IMR-90 (cell line): ENCODE measurements at regions not wholly inside any gene's neighbourhood (a gene's known extent, or its start where the extent isn't known, plus 50 kb on each side); places are given as distances from the start of the nearest gene placed in this dataset.

Experiments
- ATAC-seq: fragments of 200-7000 bp; cut with Tn5 transposase; 2 replicates; pipeline ENCODE4 v1.9.1; 2020; ENCODE audit warnings: low read depth, mild to moderate bottlenecking, moderate library complexity
- BruUV-seq: library from RNA; stranded (reverse); fragments of 400-500 nt; replicated peaks from 2 replicates; lab custom pipeline; 2021; lab: Mats Ljungman, UMichigan
- CTCF ChIA-PET: fragments of 300-600 bp; formaldehyde crosslinking; extraction: SDS; loops from one replicate; lab custom pipeline; 2021; ENCODE audit warnings: antibody characterized with exemption; lab: Yijun Ruan, JAX
- POLR2A ChIA-PET: fragments of 300-600 bp; sonication (Branson Sonifier 250); formaldehyde crosslinking; loops from one replicate; lab custom pipeline; 2022; ENCODE audit warnings: antibody characterized with exemption; ENCODE audit not compliant: unreplicated experiment; lab: Charles Lee
- DNase-seq: peaks from one replicate; pipeline ENCODE4 v3.0.0; 2013
- H2AFZ ChIP-seq: replicated peaks from 2 replicates; pipeline ENCODE3; 2013; ENCODE audit warnings: low read length, mild to moderate bottlenecking; ENCODE audit not compliant: poor library complexity
- H2AK5ac ChIP-seq: 2 replicates; pipeline ENCODE4 v1.6.1; 2013; ENCODE audit warnings: low read depth, low read length, inconsistent platforms
- H2AK9ac ChIP-seq: replicated peaks from 2 replicates; pipeline ENCODE3; 2013; ENCODE audit warnings: mild to moderate bottlenecking, low read depth, low read length, moderate library complexity; ENCODE audit not compliant: poor library complexity
- H2BK120ac ChIP-seq: 2 replicates; pipeline ENCODE4 v1.6.1; 2013; ENCODE audit warnings: low read depth, low read length, inconsistent platforms
- H2BK15ac ChIP-seq: 3 replicates; pipeline ENCODE4 v1.6.1; 2013; ENCODE audit warnings: low read depth, low read length, inconsistent platforms
- H2BK20ac ChIP-seq: 2 replicates; pipeline ENCODE4 v1.6.1; 2013; ENCODE audit warnings: low read depth, mild to moderate bottlenecking, inconsistent platforms, low read length, moderate library complexity
- H2BK5ac ChIP-seq: 2 replicates; pipeline ENCODE4 v1.6.1; 2013; ENCODE audit warnings: mild to moderate bottlenecking, low read depth, low read length, inconsistent platforms; ENCODE audit not compliant: poor library complexity, severe bottlenecking
- H3K14ac ChIP-seq: replicated peaks from 2 replicates; pipeline ENCODE4 v1.6.1; 2013; ENCODE audit warnings: low read depth, low read length, inconsistent platforms
- H3K18ac ChIP-seq: 2 replicates; pipeline ENCODE4 v1.6.1; 2013; ENCODE audit warnings: low read depth, low read length, control low read depth
- H3K23ac ChIP-seq: 2 replicates; pipeline ENCODE4 v1.6.1; 2013; ENCODE audit warnings: low read depth, low read length, inconsistent platforms
- H3K27ac ChIP-seq: 2 replicates; pipeline ENCODE4 v1.5.1; 2013; ENCODE audit warnings: mild to moderate bottlenecking, control low read depth, low read length; ENCODE audit not compliant: insufficient read depth
- H3K27me3 ChIP-seq: 2 replicates; pipeline ENCODE4 v1.6.1; 2013; ENCODE audit warnings: low read length; ENCODE audit not compliant: control insufficient read depth, insufficient read depth
- H3K36me3 ChIP-seq: 2 replicates; pipeline ENCODE4 v1.6.1; 2013; ENCODE audit warnings: low read length, mixed read lengths; ENCODE audit not compliant: control insufficient read depth, insufficient read depth
- H3K4ac ChIP-seq: 2 replicates; pipeline ENCODE4 v1.6.1; 2013; ENCODE audit warnings: low read depth, low read length, inconsistent platforms
- H3K4me1 ChIP-seq: 2 replicates; pipeline ENCODE4 v1.6.1; 2013; ENCODE audit warnings: low read length, mixed read lengths; ENCODE audit not compliant: control insufficient read depth, insufficient read depth
- H3K4me2 ChIP-seq: 2 replicates; pipeline ENCODE4 v1.6.1; 2013; ENCODE audit warnings: low read depth, mild to moderate bottlenecking, control low read depth, low read length, moderate library complexity
- H3K4me3 ChIP-seq: 2 replicates; pipeline ENCODE4 v1.5.1; 2013; ENCODE audit warnings: low read depth, mild to moderate bottlenecking, control low read depth, low read length, moderate library complexity; ENCODE audit not compliant: insufficient read depth
- H3K56ac ChIP-seq: 2 replicates; pipeline ENCODE4 v1.6.1; 2013; ENCODE audit warnings: low read length, inconsistent platforms; ENCODE audit not compliant: insufficient read depth; ENCODE audit errors: extremely low read depth
- H3K79me1 ChIP-seq, 2 experiments: 2 replicates each; pipeline ENCODE4 v1.6.1; 2013; ENCODE audit warnings: low read length in 2 of 2, inconsistent platforms in 1 of 2, low read depth in 1 of 2
- H3K9ac ChIP-seq: 2 replicates; pipeline ENCODE4 v1.6.1; 2013; ENCODE audit warnings: low read depth, low read length, control low read depth
- H3K9me1 ChIP-seq: 2 replicates; pipeline ENCODE4 v1.6.1; 2013; ENCODE audit warnings: low read length, inconsistent platforms; ENCODE audit not compliant: insufficient read depth
- H3K9me3 ChIP-seq: 2 replicates; pipeline ENCODE4 v1.6.1; 2013; ENCODE audit warnings: low read length; ENCODE audit not compliant: control insufficient read depth, insufficient read depth
- H4K20me1 ChIP-seq: 2 replicates; pipeline ENCODE4 v1.6.1; 2013; ENCODE audit warnings: low read length, inconsistent platforms; ENCODE audit not compliant: insufficient read depth
- H4K5ac ChIP-seq: 2 replicates; pipeline ENCODE4 v1.6.1; 2013; ENCODE audit warnings: mild to moderate bottlenecking, low read depth, low read length, control low read depth
- H4K8ac ChIP-seq, 2 experiments: 2 replicates each; pipeline ENCODE4 v1.6.1; 2013; ENCODE audit warnings: low read depth in 2 of 2, low read length in 2 of 2, control low read depth in 1 of 2, inconsistent platforms in 1 of 2
- H4K91ac ChIP-seq: 2 replicates; pipeline ENCODE4 v1.6.1; 2013; ENCODE audit warnings: low read depth, low read length, inconsistent platforms; ENCODE audit not compliant: insufficient read depth
- CHD1 ChIP-seq: IDR thresholded peaks from 2 replicates; pipeline ENCODE4 v1.6.1; 2012; ENCODE audit warnings: low read depth, low read length, improper control_type of control experiment
- MAFK ChIP-seq: IDR thresholded peaks from 2 replicates; pipeline ENCODE4 v1.6.1; 2012; ENCODE audit warnings: low read depth, low read length, improper control_type of control experiment
- MAZ ChIP-seq: IDR thresholded peaks from 2 replicates; pipeline ENCODE4 v1.6.1; 2012; ENCODE audit warnings: low read depth, mild to moderate bottlenecking, low read length, improper control_type of control experiment, moderate library complexity, borderline replicate concordance
- NFE2L2 ChIP-seq: fragments of 150-350 bp; IDR thresholded peaks from 2 replicates; pipeline ENCODE4 v1.6.1; 2016; ENCODE audit warnings: low read depth, mild to moderate bottlenecking, low read length
- RCOR1 ChIP-seq: IDR thresholded peaks from 2 replicates; pipeline ENCODE4 v1.6.1; 2012; ENCODE audit warnings: mild to moderate bottlenecking, low read length, improper control_type of control experiment; ENCODE audit not compliant: insufficient replicate concordance
- SMC3 ChIP-seq: fragments of 150-350 bp; IDR thresholded peaks from 2 replicates; pipeline ENCODE4 v1.6.1; 2016; ENCODE audit warnings: low read depth, mild to moderate bottlenecking, antibody characterized with exemption, low read length, moderate library complexity
- WGBS, 2 experiments: methylation state at CpG; one replicate each; pipeline versions ENCODE4 v1.1.5 to v1.1.7; 2013; ENCODE audit warnings: missing lambda C conversion rate in 2 of 2; ENCODE audit not compliant: insufficient read length in 1 of 2; ENCODE audit errors: extremely low coverage in 2 of 2; 5-methylcytosine and 5-hydroxymethylcytosine counted together
- dilution Hi-C: fragments of 300-500 bp; cut with HindIII; formaldehyde crosslinking; loops from one replicate; pipeline ENCODE4 v1.14.3; 2018; ENCODE audit warnings: low sequenced_read_pairs; ENCODE audit not compliant: unreplicated experiment
- in situ Hi-C: fragments of 300-500 bp; cut with MboI; formaldehyde crosslinking; loops from 3 replicates; pipeline ENCODE4 v1.14.3; 2019; ENCODE audit warnings: low sequenced_read_pairs, inconsistent platforms, mixed read lengths
- intact Hi-C: fragments of 100-400 bp; cut with micrococcal nuclease; formaldehyde crosslinking; loops from 2 replicates; pipeline ENCODE4 v1.10.0; 2022

DNA sequence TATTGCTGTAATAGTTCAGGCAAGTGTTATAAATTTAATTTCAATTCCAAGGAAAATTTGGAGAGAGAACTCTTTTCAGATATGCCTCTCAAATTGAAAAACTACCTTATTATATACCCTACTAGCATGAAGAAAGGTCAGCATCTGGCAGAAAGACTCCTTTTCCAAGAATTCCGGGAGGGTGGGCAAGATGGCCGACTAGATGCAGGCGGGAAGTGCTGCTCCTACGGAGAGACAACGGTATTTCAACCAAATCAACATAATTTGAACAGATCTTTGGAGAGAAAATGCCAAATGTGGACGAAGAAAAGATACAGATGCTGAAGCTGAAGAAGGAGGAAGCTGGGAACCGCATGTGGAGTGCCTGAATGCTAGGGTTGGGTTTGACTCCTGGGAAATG lies 53.8 kb upstream of the INTU start:
- intact Hi-C loops (no loop called here), in situ Hi-C loops (no loop called here), dilution Hi-C loops (no loop called here)
- no peak overlapping the region for H4K5ac ChIP-seq
- no peaks in the 10 kb centered on the region for H3K4me1 ChIP-seq
- H3K27ac ChIP-seq = no peak overlapping the region
- H4K91ac ChIP-seq = no peak overlapping the region
- no CpG with 5 or more reads among the region's 7 CpGs for WGBS, 2 experiments
- no peak overlapping the region for H3K56ac ChIP-seq
- no peak overlapping the region for H3K23ac ChIP-seq
- ChIA-PET POLR2A (no interaction called here), CTCF (interaction anchor here (1.9 kb wide), 1 partner anchor 8 kb away, joined by 7 read pairs; no protein-coding TSS in a partner anchor)
- TF ChIP-seq SMC3 (no peak), NFE2L2 (no peak), RCOR1 (no peak), CHD1 (no peak), MAFK (no peak), MAZ (no peak)
- no peaks in the 10 kb centered on the region for H3K79me1 ChIP-seq
- no peak overlapping the region for H2BK120ac ChIP-seq
- no peak overlapping the region for H2BK15ac ChIP-seq
- no peaks in the 10 kb centered on the region for H3K27me3 ChIP-seq
- no peak overlapping the region for H3K9ac ChIP-seq
- no peaks in the 10 kb centered on the region for H3K36me3 ChIP-seq
- 0 out of 2 replicates have a peak, but pooled peaks cover 3% of the 10 kb centered on the region for H3K9me1 ChIP-seq
- H3K4me3 ChIP-seq = no peak overlapping the region
- no peaks in the 10 kb centered on the region for H3K9me3 ChIP-seq
- no peak overlapping the region for H3K4me2 ChIP-seq
- no peak overlapping the region for H2AK5ac ChIP-seq
- H3K4ac ChIP-seq = no peak overlapping the region
- H3K14ac ChIP-seq = no peak overlapping the region
- BruUV-seq = no TSS peak
- no peak overlapping the region for H2BK20ac ChIP-seq
- no peak overlapping the region for H2AK9ac ChIP-seq
- DNase-seq = no peak
- no peak overlapping the region for H3K18ac ChIP-seq
- H2BK5ac ChIP-seq = no peak overlapping the region
- no peaks in the 10 kb centered on the region for H4K20me1 ChIP-seq
- H4K8ac ChIP-seq = no peak overlapping the region
- H2AFZ ChIP-seq = no peak overlapping the region
- ATAC-seq = no peak
